Adrenal gland (tissue), 9 donors: ENCODE measurements at regions not wholly inside any gene's neighbourhood (a gene's known extent, or its start where the extent isn't known, plus 50 kb on each side); places are given as distances from the start of the nearest gene placed in this dataset.

Source experiments
- DNase-seq, 7 donors: peaks; one replicate each; pipeline ENCODE4 v3.0.0-alpha.2; 2019 to 2020
- H3K27ac ChIP-seq, 5 donors: fragments of 200-600 bp; sonication (generic) in 4 of 5; 1 replicate in 3 of 5; 2 replicates in 2 of 5; pipeline versions ENCODE4 v1.5.1 to v1.8.0; 2016 to 2020; ENCODE audit warnings: mild to moderate bottlenecking in 1 of 5
- H3K27me3 ChIP-seq: fragments of 200-600 bp; 2 replicates; pipeline ENCODE4 v1.8.0; 2021
- H3K36me3 ChIP-seq, 2 donors: fragments of 200-600 bp; replicated peaks in 1 of 2; 1 replicate in 1 of 2; 2 replicates in 1 of 2; pipeline versions ENCODE4 v1.5.1 to v1.8.0; 2018 to 2022
- H3K4me1 ChIP-seq, 2 donors: fragments of 200-600 bp; replicated peaks in 1 of 2; 1 replicate in 1 of 2; 2 replicates in 1 of 2; pipeline versions ENCODE4 v1.5.1 to v1.8.0; 2018 to 2021
- H3K4me3 ChIP-seq, 4 donors: fragments of 200-600 bp; sonication (generic) in 3 of 4; one replicate each; pipeline ENCODE4 v1.5.1; 2016 to 2018
- H3K9me3 ChIP-seq, 3 donors: fragments of 200-600 bp; sonication (generic) in 1 of 3; replicated peaks in 1 of 3; 1 replicate in 2 of 3; 2 replicates in 1 of 3; pipeline versions ENCODE4 v1.5.1 to v1.8.0; 2016 to 2021
- POLR2A ChIP-seq, 2 donors: fragments of 450-650 bp; IDR thresholded peaks; one replicate each; pipeline ENCODE4 v1.6.1; 2017; ENCODE audit warnings: antibody characterized with exemption in 2 of 2, mild to moderate bottlenecking in 2 of 2, moderate library complexity in 1 of 2
- WGBS, 4 donors: extraction: QIAGEN DNeasy Blood & Tissue Kit in 2 of 4; methylation state at CpG; one replicate each; pipeline versions ENCODE4 v1.1.5 to v1.1.7; 2013 to 2017; 5-methylcytosine and 5-hydroxymethylcytosine counted together
- intact Hi-C, 2 donors: fragments of 100-400 bp; cut with DNase I; formaldehyde crosslinking; loops; one replicate each; pipeline versions ENCODE4 v1.14.1 to v1.15.0; 2022 to 2023
- TF ChIP-seq, protein P1 (sequence below), 6 experiments: fragments of 450-650 bp in 4 of 6; fragments of 200-600 bp in 2 of 6; sonication (generic) in 1 of 6; IDR thresholded peaks; 1 replicate in 5 of 6; 2 replicates in 1 of 6; pipeline versions ENCODE4 v1.5.1 to v1.8.0; 2016 to 2021; ENCODE audit warnings: antibody characterized with exemption in 6 of 6, mild to moderate bottlenecking in 2 of 6, moderate library complexity in 1 of 6
- donor health status: healthy with polysubstance abuse.
- donor health status: Bipolar disorder and iron deficiency.
- donor health status: DM: yes; HTN: yes; CAD: no.
- donor health status: DM: no; HTN: no; CAD: no.
- donor health status: DM: no; HTN: no; CAD: no.

DNA sequence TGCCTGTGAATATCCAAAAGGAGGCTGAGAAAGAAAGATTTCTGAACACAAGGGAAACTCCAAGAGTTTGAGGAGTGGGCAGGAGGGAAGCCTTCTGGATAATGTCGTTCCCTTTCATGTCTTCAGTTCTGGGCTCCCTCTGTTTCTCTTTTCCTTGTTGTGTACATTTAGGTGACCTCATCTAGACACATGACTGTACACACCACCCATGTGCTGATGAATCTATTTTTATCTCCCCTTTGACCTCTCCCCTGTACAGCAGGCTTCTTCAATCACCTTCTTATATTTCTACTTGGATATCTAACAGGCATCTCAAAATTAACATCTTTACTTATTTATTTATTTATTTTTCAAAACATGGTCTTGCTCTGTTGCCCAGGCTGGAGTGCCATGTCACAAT is 363.1 kb downstream of the GATA3 start:
- H3K27me3 ChIP-seq = no peaks in the 10 kb centered on the region
- intact Hi-C loops = no loop called here
- TF ChIP-seq, protein P1, sequence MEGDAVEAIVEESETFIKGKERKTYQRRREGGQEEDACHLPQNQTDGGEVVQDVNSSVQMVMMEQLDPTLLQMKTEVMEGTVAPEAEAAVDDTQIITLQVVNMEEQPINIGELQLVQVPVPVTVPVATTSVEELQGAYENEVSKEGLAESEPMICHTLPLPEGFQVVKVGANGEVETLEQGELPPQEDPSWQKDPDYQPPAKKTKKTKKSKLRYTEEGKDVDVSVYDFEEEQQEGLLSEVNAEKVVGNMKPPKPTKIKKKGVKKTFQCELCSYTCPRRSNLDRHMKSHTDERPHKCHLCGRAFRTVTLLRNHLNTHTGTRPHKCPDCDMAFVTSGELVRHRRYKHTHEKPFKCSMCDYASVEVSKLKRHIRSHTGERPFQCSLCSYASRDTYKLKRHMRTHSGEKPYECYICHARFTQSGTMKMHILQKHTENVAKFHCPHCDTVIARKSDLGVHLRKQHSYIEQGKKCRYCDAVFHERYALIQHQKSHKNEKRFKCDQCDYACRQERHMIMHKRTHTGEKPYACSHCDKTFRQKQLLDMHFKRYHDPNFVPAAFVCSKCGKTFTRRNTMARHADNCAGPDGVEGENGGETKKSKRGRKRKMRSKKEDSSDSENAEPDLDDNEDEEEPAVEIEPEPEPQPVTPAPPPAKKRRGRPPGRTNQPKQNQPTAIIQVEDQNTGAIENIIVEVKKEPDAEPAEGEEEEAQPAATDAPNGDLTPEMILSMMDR (IDR thresholded peaks at IDR 0.05) = no peak
- TF ChIP-seq POLR2A (IDR thresholded peaks at IDR 0.05) = no peak
- no peaks in the 10 kb centered on the region for H3K9me3 ChIP-seq
- no peak for DNase-seq
- no peaks in the 10 kb centered on the region for H3K4me1 ChIP-seq
- H3K36me3 ChIP-seq = no peaks in the 10 kb centered on the region
- WGBS, 4 donors = 67 to 88% (median 82%) methylated on average over 1 of the region's 1 CpG
- no peak overlapping the region for H3K4me3 ChIP-seq
- H3K27ac ChIP-seq = no peak overlapping the region

DNA sequence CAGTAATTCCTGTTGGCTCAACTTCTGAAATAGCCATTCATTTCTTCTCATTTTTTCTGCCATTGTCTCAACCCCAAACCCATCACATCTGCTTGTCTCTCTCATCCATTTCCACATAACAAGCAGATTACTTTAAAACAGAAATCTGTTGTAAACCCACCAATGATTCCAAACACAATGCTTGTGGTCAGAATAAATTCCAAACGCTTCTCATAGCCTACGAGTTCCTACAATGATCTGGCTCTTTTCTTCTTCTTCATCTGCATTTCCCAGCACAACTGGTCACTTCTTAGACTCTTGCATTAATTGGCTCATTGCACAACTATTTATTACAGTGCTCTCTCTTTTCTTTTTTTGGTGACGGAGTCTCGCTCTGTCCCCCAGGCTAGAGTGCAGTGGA is 364.1 kb downstream of the GATA3 start:
- no peak for DNase-seq
- no peak overlapping the region for H3K27ac ChIP-seq
- no peak for TF ChIP-seq POLR2A (IDR thresholded peaks at IDR 0.05)
- TF ChIP-seq, protein P1 (IDR thresholded peaks at IDR 0.05) = no peak
- H3K36me3 ChIP-seq = no peaks in the 10 kb centered on the region
- intact Hi-C loops = no loop called here
- no peak overlapping the region for H3K4me3 ChIP-seq
- H3K9me3 ChIP-seq = no peaks in the 10 kb centered on the region
- H3K4me1 ChIP-seq = no peaks in the 10 kb centered on the region
- no peaks in the 10 kb centered on the region for H3K27me3 ChIP-seq
- WGBS, 4 donors = 73 to 86% (median 85%) methylated on average over 4 of the region's 4 CpGs

DNA sequence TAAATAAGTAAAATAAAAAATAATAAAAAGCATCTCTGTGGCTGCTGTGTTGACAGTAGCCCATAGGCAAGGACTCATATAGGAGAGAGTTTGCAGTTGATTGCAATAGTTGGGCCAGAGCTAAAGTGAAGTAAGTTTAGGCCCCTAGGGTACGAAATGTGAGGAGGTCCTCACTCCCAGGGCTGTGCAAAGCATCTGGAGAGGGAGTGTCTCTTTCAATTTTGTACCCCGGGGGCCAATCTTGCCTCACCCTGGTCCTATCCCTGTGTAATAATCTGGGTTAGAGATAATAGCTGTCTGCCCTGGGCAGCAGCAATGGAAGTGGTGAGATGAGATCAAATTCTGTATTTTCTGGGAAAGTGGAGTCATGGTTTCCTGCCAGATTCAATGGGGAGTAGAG is 365.7 kb downstream of the GATA3 start:
- no peak for DNase-seq
- TF ChIP-seq, protein P1 (IDR thresholded peaks at IDR 0.05) = no peak
- no peak for TF ChIP-seq POLR2A (IDR thresholded peaks at IDR 0.05)
- Histone ChIP-seq H3K27ac (no peak overlapping the region), H3K4me3 (no peak overlapping the region), H3K9me3 (no peaks in the 10 kb centered on the region), H3K27me3 (no peaks in the 10 kb centered on the region), H3K4me1 (no peaks in the 10 kb centered on the region), H3K36me3 (no peaks in the 10 kb centered on the region)
- WGBS, 4 donors = 72 to 84% (median 76%) methylated on average over 2 of the region's 2 CpGs
- intact Hi-C loops = no loop called here

DNA sequence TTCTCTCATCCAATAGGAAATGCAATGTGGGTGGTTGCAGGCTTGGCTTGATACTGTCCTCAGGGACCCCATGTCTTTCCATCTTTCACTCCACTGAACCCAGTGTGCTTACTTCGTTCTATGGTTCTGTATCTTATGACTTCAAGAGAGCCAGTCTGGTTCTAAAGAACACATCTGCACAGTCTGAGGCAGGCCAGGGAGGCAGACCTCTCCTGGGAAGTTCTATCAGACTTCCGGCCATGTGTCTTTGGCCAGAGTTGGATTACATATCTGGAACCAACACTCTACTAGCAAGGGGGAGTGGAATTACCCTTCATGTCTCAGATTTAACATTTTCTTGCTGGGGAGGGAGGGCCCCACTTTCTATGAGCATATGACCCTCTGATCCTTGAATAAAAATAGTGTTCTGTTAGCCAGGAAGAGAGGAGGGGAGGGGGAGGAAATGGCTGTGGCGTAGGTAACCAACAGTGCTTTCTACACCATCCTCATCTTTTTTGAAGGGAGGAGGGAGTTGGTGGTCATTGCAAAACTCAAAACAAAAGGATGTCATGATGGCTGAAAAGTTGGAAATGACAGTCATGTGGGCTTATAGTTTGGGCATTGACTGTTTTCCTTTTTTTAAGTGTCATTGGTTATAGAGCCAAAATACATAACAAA is 370.2 kb downstream of the GATA3 start:
- H3K4me1 ChIP-seq = no peaks in the 10 kb centered on the region
- DNase-seq = no peak
- intact Hi-C loops = no loop called here
- no peaks in the 10 kb centered on the region for H3K27me3 ChIP-seq
- WGBS, 4 donors = 57 to 82% (median 73%) methylated on average over 2 to 3 of the region's 3 CpGs
- no peaks in the 10 kb centered on the region for H3K9me3 ChIP-seq
- TF ChIP-seq POLR2A (IDR thresholded peaks at IDR 0.05) = no peak
- TF ChIP-seq, protein P1 (IDR thresholded peaks at IDR 0.05) = no peak
- no peak overlapping the region for H3K4me3 ChIP-seq
- H3K27ac ChIP-seq = no peak overlapping the region
- no peaks in the 10 kb centered on the region for H3K36me3 ChIP-seq
